HCT116 (cell line): ENCODE measurements at regions not wholly inside any gene's neighbourhood (a gene's known extent, or its start where the extent isn't known, plus 50 kb on each side); places are given as distances from the start of the nearest gene placed in this dataset.

ENCODE experiments used
- ATAC-seq: fragments of 200-7000 bp; cut with Tn5 transposase; 2 replicates; pipeline ENCODE4 v1.9.1; 2020; ENCODE audit warnings: mild to moderate bottlenecking, moderate library complexity
- BruUV-seq: library from RNA; stranded (reverse); fragments of 400-500 nt; replicated peaks from 2 replicates; lab custom pipeline; 2021; lab: Mats Ljungman, UMichigan
- CTCF ChIA-PET: fragments of 300-600 bp; sonication (Branson Sonifier 250); formaldehyde crosslinking; loops from one replicate; lab custom pipeline; 2021; ENCODE audit warnings: antibody characterized with exemption; lab: Charles Lee
- POLR2A ChIA-PET: fragments of 300-600, 350-600 bp; sonication (Branson Sonifier 250); formaldehyde crosslinking; loops from one replicate; lab custom pipeline; 2021; ENCODE audit warnings: antibody characterized with exemption; lab: Charles Lee
- RAD21 ChIA-PET, 2 experiments: fragments of 300-600 bp; sonication (Branson Sonifier 250); formaldehyde crosslinking; loops; one replicate each; lab custom pipeline; 2023; ENCODE audit warnings: low total read pairs in 2 of 2; ENCODE audit not compliant: uncharacterized antibody in 2 of 2, unreplicated experiment in 2 of 2, low non-redundant PET in 1 of 2; lab: Charles Lee
- DNase-seq: peaks from one replicate; pipeline ENCODE4 v3.0.0-alpha.2; 2010; ENCODE audit warnings: low read depth, low spot score
- H2AFZ ChIP-seq: fragments of 200-600 bp; shearing (Covaris generic), sonication (generic); 2 replicates; pipeline ENCODE4 v1.6.1; 2017; ENCODE audit warnings: low read depth, mixed run types, mixed read lengths, antibody characterized with exemption, low read length; ENCODE audit not compliant: poor library complexity, severe bottlenecking
- H3K27ac ChIP-seq: 2 replicates; pipeline ENCODE4 v1.5.1; 2012; ENCODE audit warnings: low read depth, low read length
- H3K27me3 ChIP-seq: fragments of 200-600 bp; sonication (generic); 2 replicates; pipeline ENCODE4 v1.6.1; 2016; ENCODE audit warnings: mixed run types, low read length, mixed read lengths; ENCODE audit not compliant: insufficient read depth
- H3K36me3 ChIP-seq, 2 experiments: fragments of 200-500 bp in 1 of 2; fragments of 200-600 bp in 1 of 2; sonication (Bioruptor generic) in 1 of 2; sonication (generic) in 1 of 2; 2 replicates each; pipeline versions ENCODE4 v1.5.1 to v1.6.1; 2014 to 2016; ENCODE audit warnings: low read length in 2 of 2, inconsistent platforms in 1 of 2, mixed read lengths in 1 of 2, mixed run types in 1 of 2; ENCODE audit not compliant: insufficient read depth in 2 of 2, control insufficient read depth in 1 of 2
- H3K4me1 ChIP-seq, 2 experiments: fragments of 200-600 bp in 1 of 2; sonication (generic) in 1 of 2; 2 replicates each; pipeline versions ENCODE4 v1.5.1 to v1.6.1; 2012 to 2017; ENCODE audit warnings: low read length in 2 of 2, inconsistent platforms in 1 of 2, mild to moderate bottlenecking in 1 of 2, mixed read lengths in 1 of 2, mixed run types in 1 of 2, moderate library complexity in 1 of 2; ENCODE audit not compliant: insufficient read depth in 2 of 2, control insufficient read depth in 1 of 2
- H3K4me2 ChIP-seq: fragments of 200-600 bp; sonication (generic); 2 replicates; pipeline ENCODE4 v1.6.1; 2017; ENCODE audit warnings: mixed run types, low read length, mixed read lengths
- H3K4me3 ChIP-seq, 2 experiments: fragments of 200-600 bp in 1 of 2; sonication (generic) in 1 of 2; replicated peaks in 1 of 2; 2 replicates each; pipeline ENCODE4 v1.5.1; 2011 to 2016; ENCODE audit warnings: low read length in 2 of 2, control low read depth in 1 of 2, low read depth in 1 of 2, mild to moderate bottlenecking in 1 of 2, mixed read lengths in 1 of 2, mixed run types in 1 of 2
- H3K79me2 ChIP-seq: fragments of 200-600 bp; sonication (generic); 2 replicates; pipeline ENCODE4 v1.6.1; 2017; ENCODE audit warnings: mild to moderate bottlenecking, mixed run types, low read length, moderate library complexity, mixed read lengths; ENCODE audit not compliant: insufficient read depth
- H3K9ac ChIP-seq: fragments of 200-600 bp; sonication (generic); 2 replicates; pipeline ENCODE4 v1.6.1; 2016; ENCODE audit warnings: low read length, mixed read lengths
- H3K9me2 ChIP-seq: fragments of 200-600 bp; sonication (generic), shearing (Covaris generic); 2 replicates; pipeline ENCODE4 v1.6.1; 2017; ENCODE audit warnings: mixed run types, mild to moderate bottlenecking, moderate library complexity; ENCODE audit not compliant: insufficient read depth
- H3K9me3 ChIP-seq, 2 experiments: fragments of 200-500 bp in 1 of 2; fragments of 200-600 bp in 1 of 2; sonication (Bioruptor generic) in 1 of 2; sonication (generic) in 1 of 2; 2 replicates each; pipeline ENCODE4 v1.6.1; 2014 to 2017; ENCODE audit warnings: low read length in 2 of 2, mixed read lengths in 2 of 2, inconsistent platforms in 1 of 2, low read depth in 1 of 2, mild to moderate bottlenecking in 1 of 2, mixed run types in 1 of 2, moderate library complexity in 1 of 2; ENCODE audit not compliant: control insufficient read depth in 1 of 2, insufficient read depth in 1 of 2
- H4K20me1 ChIP-seq: fragments of 200-600 bp; sonication (generic), shearing (Covaris generic); 2 replicates; pipeline ENCODE4 v1.6.1; 2017; ENCODE audit warnings: mixed run types, mild to moderate bottlenecking, moderate library complexity; ENCODE audit not compliant: insufficient read depth
- CBX3 ChIP-seq: IDR thresholded peaks from 2 replicates; pipeline ENCODE4 v1.6.1; 2012; ENCODE audit warnings: low read depth
- EGR1 ChIP-seq: IDR thresholded peaks from 2 replicates; pipeline ENCODE4 v1.6.1; 2012; ENCODE audit warnings: low read depth
- ELF1 ChIP-seq: IDR thresholded peaks from 2 replicates; pipeline ENCODE4 v1.6.1; 2012; ENCODE audit warnings: low read depth, borderline replicate concordance
- EZH2 ChIP-seq: fragments of 200-600 bp; sonication (generic); IDR thresholded peaks from 2 replicates; pipeline ENCODE4 v1.6.1; 2017; ENCODE audit warnings: antibody characterized with exemption, mixed run types
- EZH2phosphoT487 ChIP-seq: fragments of 200-600 bp; IDR thresholded peaks from 2 replicates; pipeline ENCODE4 v1.6.1; 2018; ENCODE audit warnings: antibody characterized with exemption, borderline replicate concordance
- FOSL1 ChIP-seq: IDR thresholded peaks from 2 replicates; pipeline ENCODE4 v1.6.1; 2012; ENCODE audit warnings: low read depth
- JUND ChIP-seq: IDR thresholded peaks from 2 replicates; pipeline ENCODE4 v1.6.1; 2012
- POLR2A ChIP-seq: IDR thresholded peaks from 2 replicates; pipeline ENCODE4 v1.7.0; 2011; ENCODE audit warnings: borderline replicate concordance; ENCODE audit not compliant: insufficient read depth, insufficient read length; ENCODE audit errors: extremely low read depth
- POLR2AphosphoS5 ChIP-seq: IDR thresholded peaks from 2 replicates; pipeline ENCODE4 v1.6.1; 2011; ENCODE audit warnings: mild to moderate bottlenecking, low read depth, low read length, moderate library complexity
- RAD21 ChIP-seq: IDR thresholded peaks from 2 replicates; pipeline ENCODE4 v1.6.1; 2012; ENCODE audit warnings: low read depth, mild to moderate bottlenecking
- SIN3A ChIP-seq: IDR thresholded peaks from 2 replicates; pipeline ENCODE4 v1.6.1; 2012; ENCODE audit warnings: low read depth
- SP1 ChIP-seq: IDR thresholded peaks from 2 replicates; pipeline ENCODE4 v1.6.1; 2012; ENCODE audit warnings: low read depth
- SRF ChIP-seq: IDR thresholded peaks from 2 replicates; pipeline ENCODE4 v1.6.1; 2012; ENCODE audit warnings: low read depth
- TCF7L2 ChIP-seq: IDR thresholded peaks from 2 replicates; pipeline ENCODE4 v1.7.0; 2011; ENCODE audit warnings: borderline replicate concordance, inconsistent platforms; ENCODE audit not compliant: insufficient read depth, insufficient read length; ENCODE audit errors: extremely low read depth
- YY1 ChIP-seq: IDR thresholded peaks from 2 replicates; pipeline ENCODE4 v1.6.1; 2011; ENCODE audit warnings: low read length, low read depth, moderate library complexity, mild to moderate bottlenecking; ENCODE audit not compliant: insufficient replicate concordance; ENCODE audit errors: extremely low read depth
- ZBTB33 ChIP-seq: IDR thresholded peaks from 2 replicates; pipeline ENCODE4 v1.6.1; 2011; ENCODE audit warnings: mild to moderate bottlenecking, low read length, moderate library complexity; ENCODE audit not compliant: insufficient replicate concordance; ENCODE audit errors: extremely low read depth
- ZFX ChIP-seq: fragments of 450-650 bp; IDR thresholded peaks from 2 replicates; pipeline ENCODE4 v1.6.1; 2017
- intact Hi-C: fragments of 100-400 bp; cut with micrococcal nuclease; formaldehyde crosslinking; loops from 2 replicates; pipeline ENCODE4 v1.10.0; 2022
- TF ChIP-seq, protein P1 (sequence below): IDR thresholded peaks from 2 replicates; pipeline ENCODE4 v1.6.1; 2012
- TF ChIP-seq, protein P2 (sequence below), 3 experiments: fragments of 200-600 bp in 1 of 3; sonication (generic) in 1 of 3; IDR thresholded peaks in 2 of 3; conservative IDR thresholded peaks in 1 of 3; 2 replicates each; pipeline ENCODE4 v1.5.1; 2012 to 2017; ENCODE audit warnings: low read depth in 2 of 3, low read length in 2 of 3, antibody characterized with exemption in 1 of 3, borderline replicate concordance in 1 of 3, control low read depth in 1 of 3, mild to moderate bottlenecking in 1 of 3, mixed read lengths in 1 of 3, mixed run types in 1 of 3, moderate library complexity in 1 of 3; ENCODE audit not compliant: insufficient read depth in 1 of 3
- TF ChIP-seq, protein P3 (sequence below): IDR thresholded peaks from 2 replicates; pipeline ENCODE4 v1.6.1; 2012

DNA sequence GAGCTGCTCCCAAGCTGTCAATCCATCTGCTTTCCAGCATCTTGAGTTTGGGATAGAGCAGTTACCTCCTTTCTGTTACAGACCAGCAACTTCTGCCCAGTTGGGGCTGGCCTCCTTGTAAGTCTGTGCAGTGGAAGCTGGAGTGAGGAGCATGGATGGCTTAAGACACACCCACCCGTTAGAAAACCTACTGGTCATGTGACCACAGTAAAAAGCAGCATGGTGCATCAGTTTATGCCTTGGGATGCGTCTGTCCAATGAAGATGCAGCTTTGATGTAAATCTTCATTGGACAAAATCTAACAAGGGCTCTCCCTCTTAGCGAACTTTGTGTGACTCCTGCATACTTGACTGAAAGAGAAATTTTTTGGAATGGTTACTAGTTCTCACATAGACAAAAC is 453.5 kb downstream of the TYW1 start:
- Histone ChIP-seq H4K20me1 (no peaks in the 10 kb centered on the region), H3K9me2 (no peaks in the 10 kb centered on the region), H3K4me1 (no peaks in the 10 kb centered on the region), H3K9ac (no peak overlapping the region), H3K27ac (no peak overlapping the region), H3K4me3 (no peak overlapping the region), H2AFZ (no peak overlapping the region), H3K9me3 (no peaks in the 10 kb centered on the region), H3K36me3 (no peaks in the 10 kb centered on the region), H3K4me2 (no peak overlapping the region), H3K27me3 (peaks cover 4% of the 10 kb centered on the region; the same call in 1 of the 2 replicates), H3K79me2 (no peaks in the 10 kb centered on the region)
- ATAC-seq (no peak), DNase-seq (no peak)
- intact Hi-C loops = no loop called here
- ChIA-PET CTCF (interaction anchor here (0.6 to 1.4 kb wide), 2 partner anchors 9 to 78 kb away, joined by 3 read pairs; no protein-coding TSS in a partner anchor), RAD21 (no interaction called here), POLR2A (no interaction called here)
- BruUV-seq = no TSS peak
- no peak for TF ChIP-seq RAD21
- TF ChIP-seq, protein P1, sequence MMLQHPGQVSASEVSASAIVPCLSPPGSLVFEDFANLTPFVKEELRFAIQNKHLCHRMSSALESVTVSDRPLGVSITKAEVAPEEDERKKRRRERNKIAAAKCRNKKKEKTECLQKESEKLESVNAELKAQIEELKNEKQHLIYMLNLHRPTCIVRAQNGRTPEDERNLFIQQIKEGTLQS = no peak
- no peak for TF ChIP-seq EZH2phosphoT487
- TF ChIP-seq EZH2 = no peak
- TF ChIP-seq, protein P2, sequence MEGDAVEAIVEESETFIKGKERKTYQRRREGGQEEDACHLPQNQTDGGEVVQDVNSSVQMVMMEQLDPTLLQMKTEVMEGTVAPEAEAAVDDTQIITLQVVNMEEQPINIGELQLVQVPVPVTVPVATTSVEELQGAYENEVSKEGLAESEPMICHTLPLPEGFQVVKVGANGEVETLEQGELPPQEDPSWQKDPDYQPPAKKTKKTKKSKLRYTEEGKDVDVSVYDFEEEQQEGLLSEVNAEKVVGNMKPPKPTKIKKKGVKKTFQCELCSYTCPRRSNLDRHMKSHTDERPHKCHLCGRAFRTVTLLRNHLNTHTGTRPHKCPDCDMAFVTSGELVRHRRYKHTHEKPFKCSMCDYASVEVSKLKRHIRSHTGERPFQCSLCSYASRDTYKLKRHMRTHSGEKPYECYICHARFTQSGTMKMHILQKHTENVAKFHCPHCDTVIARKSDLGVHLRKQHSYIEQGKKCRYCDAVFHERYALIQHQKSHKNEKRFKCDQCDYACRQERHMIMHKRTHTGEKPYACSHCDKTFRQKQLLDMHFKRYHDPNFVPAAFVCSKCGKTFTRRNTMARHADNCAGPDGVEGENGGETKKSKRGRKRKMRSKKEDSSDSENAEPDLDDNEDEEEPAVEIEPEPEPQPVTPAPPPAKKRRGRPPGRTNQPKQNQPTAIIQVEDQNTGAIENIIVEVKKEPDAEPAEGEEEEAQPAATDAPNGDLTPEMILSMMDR (IDR thresholded peaks at IDR 0.05 in 2 of 3, conservative IDR thresholded peaks at IDR 0.05 in 1 of 3; ENCODE audit: borderline replicate concordance in 1 of 3, insufficient read depth in 1 of 3, low read depth in 2 of 3, low read length in 2 of 3) = no peak
- TF ChIP-seq FOSL1 = no peak
- no peak for TF ChIP-seq SIN3A
- no peak for TF ChIP-seq POLR2AphosphoS5
- no peak for TF ChIP-seq POLR2A
- no peak for TF ChIP-seq CBX3
- no peak for TF ChIP-seq TCF7L2
- TF ChIP-seq ZBTB33 = no peak
- TF ChIP-seq, protein P3, sequence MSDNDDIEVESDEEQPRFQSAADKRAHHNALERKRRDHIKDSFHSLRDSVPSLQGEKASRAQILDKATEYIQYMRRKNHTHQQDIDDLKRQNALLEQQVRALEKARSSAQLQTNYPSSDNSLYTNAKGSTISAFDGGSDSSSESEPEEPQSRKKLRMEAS = no peak
- no peak for TF ChIP-seq ZFX
- no peak for TF ChIP-seq JUND
- TF ChIP-seq SRF = no peak
- no peak for TF ChIP-seq EGR1
- no peak for TF ChIP-seq SP1
- TF ChIP-seq YY1 = no peak
- no peak for TF ChIP-seq ELF1
